ENCODE measurements at regions not wholly inside any gene's neighbourhood (a gene's known extent, or its start where the extent isn't known, plus 50 kb on each side); places are given as distances from the start of the nearest gene placed in this dataset.

GRCh38 chr10:94178475-94179253 lies 184.1 kb downstream of the NOC3L start:
- FAIRE-seq (no peak), DNase-seq (ENCODE audit: low spot score in 2 of 2) (no peak)

DNA sequence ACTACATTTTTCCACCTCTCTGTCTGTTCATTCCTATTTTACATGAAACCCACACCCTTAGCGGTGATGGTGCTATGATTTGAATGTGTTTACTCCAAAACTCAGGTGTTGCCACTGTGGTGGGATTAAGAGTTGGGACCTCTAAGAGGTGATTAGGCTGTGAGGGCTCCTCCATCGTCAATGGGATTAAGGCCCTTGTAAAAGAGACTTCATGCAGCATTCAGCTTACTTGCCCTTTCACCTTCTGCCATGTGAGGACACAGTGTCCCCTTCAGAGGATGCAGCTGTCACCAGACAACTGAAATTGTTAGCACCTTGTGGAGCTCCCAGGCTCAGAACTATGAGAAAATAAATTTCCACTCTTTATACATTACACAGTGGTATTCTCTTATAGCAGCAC lies 182.2 kb downstream of the NOC3L start:
- no peak for DNase-seq (ENCODE audit: low spot score in 2 of 2)
- no peak for FAIRE-seq

DNA sequence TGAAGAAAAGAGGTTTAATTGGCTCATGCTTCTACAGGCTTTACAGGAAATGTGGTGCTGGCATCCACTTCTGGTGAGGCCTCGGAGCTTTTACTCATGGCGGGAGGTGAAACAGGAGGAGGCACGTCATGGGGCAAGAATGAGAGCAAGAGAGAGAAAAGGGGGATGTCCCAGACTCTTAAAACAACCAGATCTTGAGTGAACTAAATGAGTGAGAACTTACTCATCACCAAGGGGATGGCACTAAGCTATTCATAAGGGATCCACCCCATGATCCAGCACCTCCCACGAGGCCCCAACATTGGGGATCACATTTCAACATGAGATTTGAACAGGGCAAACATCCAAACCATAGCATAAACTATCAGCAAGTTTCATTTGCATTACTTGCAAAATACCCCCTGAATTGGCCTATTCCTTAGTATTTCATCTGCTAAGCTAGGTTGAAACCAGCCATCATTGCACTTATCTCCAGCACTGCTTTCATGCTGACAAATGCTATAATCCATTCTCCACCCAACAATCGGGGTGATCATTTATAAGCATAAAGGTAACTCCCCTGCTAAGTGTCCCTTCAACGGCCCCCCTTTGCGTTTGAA lies 179.0 kb downstream of the NOC3L start:
- DNase-seq (ENCODE audit: low spot score in 2 of 2) = no peak
- no peak for FAIRE-seq

DNA sequence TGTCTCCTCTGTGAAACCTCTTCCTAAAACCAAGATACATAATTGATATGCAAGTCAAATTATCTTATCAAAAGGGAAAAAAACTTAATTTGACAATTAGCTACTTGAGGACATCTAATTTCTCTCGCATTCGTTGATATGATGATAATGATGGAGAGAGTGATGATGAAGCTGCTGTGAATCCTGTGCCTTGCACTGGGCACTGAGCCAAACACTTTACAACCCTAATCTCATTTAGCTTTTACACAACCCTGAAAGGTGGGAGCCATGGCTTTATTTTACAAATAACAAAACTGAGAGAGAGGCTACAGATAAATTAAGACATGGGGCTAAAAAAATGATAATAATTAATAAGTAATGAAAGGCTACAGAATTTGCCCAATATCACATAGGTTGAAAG lies 176.0 kb downstream of the NOC3L start:
- FAIRE-seq = no peak
- no peak for DNase-seq (ENCODE audit: low spot score in 2 of 2)

DNA sequence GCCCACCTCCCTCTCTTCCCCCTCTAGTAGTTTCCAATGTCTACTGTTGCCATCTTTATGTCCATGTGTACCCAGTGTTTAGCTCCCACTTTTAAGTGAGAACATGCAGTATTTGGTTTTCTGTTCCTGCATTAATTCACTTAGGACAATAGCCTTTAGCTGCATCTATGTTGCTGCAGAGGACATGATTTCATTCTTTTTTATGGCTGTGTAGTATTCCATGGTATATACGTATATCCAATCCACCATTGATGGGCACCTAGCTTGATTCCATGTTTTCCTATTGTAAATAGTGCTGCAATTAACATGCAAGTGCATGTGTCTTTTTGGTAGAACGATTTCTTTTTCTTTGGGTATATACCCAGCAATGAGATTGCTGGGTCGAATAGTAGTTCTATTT lies 170.4 kb downstream of the NOC3L start:
- no peak for DNase-seq (ENCODE audit: low spot score in 2 of 2)
- FAIRE-seq = no peak

- FAIRE-seq = no peak
- DNase-seq (ENCODE audit: low spot score in 2 of 2) = no peak
Observed at GRCh38 chr10:94192974-94193373, 169.8 kb downstream of the NOC3L start.

- DNase-seq (ENCODE audit: low spot score in 2 of 2) (no peak), FAIRE-seq (no peak)
Observed at GRCh38 chr10:94193466-94193924, 169.2 kb downstream of the NOC3L start.

- no peak for DNase-seq (ENCODE audit: low spot score in 2 of 2)
- no peak for FAIRE-seq
Observed at GRCh38 chr10:94194256-94194655, 168.5 kb downstream of the NOC3L start.

GRCh38 chr10:94197241-94197640 lies 165.5 kb downstream of the NOC3L start:
- FAIRE-seq (no peak), DNase-seq (ENCODE audit: low spot score in 2 of 2) (no peak)

- DNase-seq (ENCODE audit: low spot score in 2 of 2) (no peak), FAIRE-seq (no peak)
Observed at GRCh38 chr10:94198324-94198723, 164.4 kb downstream of the NOC3L start.

GRCh38 chr10:94199565-94199964 lies 163.2 kb downstream of the NOC3L start:
- DNase-seq (ENCODE audit: low spot score in 2 of 2) = no peak

DNA sequence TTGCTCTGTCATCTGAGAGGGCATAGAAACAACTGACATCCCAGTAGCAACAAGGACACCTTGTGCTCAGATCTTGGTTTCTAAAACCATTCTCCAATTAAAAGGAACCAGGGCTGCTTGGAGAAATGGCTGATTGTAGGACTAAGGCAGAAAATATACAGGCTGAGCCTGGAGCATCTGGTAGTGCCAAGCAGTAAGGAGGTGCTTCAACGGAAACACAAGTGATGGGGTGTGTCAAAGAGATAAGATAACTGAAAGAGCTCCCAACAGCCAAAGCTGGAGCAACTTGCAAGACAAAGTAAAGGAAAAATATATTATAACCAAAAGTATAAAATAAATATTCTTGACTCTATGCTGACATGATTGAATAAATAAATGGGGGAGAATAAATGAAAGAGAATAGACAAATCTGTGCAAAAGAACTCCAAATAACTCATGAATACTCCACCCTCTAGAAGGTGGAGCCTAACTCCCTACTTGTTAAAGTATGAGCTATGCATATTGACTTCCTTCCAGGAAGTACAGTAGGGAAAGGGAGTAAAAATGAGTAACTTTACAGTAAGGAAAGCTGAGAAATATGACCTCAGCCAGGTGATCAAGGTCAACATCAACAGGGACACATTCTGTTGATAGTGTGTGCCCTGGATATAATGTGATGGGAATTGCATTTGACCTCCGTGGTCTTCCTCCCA lies 162.4 kb downstream of the NOC3L start:
- DNase-seq (ENCODE audit: low spot score in 2 of 2) (no peak), FAIRE-seq (no peak)

More at GRCh38 chr10:94199565-94199964, 163.2 kb downstream of the NOC3L start:
- no peak for FAIRE-seq

GRCh38 chr10:94205396-94205831 lies 157.3 kb downstream of the NOC3L start:
- DNase-seq (ENCODE audit: low spot score in 2 of 2) (no peak), FAIRE-seq (no peak)

DNA sequence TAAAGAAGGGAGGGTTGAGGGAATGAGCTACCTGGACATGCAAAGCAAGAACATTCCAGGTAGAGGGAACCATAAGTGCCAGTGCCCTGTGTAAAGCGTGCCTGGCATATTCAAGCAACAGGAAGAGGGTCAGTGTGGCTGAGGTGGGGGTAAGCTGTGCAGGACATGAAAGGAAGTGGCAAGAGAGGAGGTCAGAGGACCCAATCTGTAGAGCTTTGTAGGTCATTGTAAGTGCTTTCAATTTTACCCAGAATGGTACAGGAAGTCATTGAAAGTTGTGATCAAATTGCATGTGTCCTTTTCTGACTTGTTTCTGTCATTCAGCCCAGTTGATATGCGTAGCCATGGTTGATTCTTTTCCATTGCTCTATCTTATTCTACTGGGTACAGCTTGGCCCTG lies 156.6 kb downstream of the NOC3L start:
- no peak for DNase-seq (ENCODE audit: low spot score in 2 of 2)
- FAIRE-seq = no peak

DNA sequence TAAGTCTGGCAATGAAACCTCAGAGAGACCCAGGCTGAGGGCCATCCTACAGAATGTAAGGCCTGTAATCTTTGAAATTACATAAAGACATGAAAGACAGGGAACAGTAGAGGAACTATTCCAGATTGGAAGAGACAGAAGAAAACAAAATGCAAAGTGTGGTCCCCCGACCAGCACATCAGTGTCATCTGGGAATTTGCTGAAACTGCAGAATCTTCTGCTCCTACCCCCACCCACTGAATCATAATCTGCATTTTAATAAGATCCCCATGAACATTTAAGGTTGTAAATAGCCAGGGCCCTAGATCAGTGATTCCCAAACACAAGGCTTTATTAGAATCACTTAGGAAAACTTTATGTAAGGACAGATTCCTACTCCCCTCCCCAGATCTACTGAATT lies 154.4 kb downstream of the NOC3L start:
- DNase-seq (ENCODE audit: low spot score in 2 of 2) (no peak), FAIRE-seq (no peak)

DNA sequence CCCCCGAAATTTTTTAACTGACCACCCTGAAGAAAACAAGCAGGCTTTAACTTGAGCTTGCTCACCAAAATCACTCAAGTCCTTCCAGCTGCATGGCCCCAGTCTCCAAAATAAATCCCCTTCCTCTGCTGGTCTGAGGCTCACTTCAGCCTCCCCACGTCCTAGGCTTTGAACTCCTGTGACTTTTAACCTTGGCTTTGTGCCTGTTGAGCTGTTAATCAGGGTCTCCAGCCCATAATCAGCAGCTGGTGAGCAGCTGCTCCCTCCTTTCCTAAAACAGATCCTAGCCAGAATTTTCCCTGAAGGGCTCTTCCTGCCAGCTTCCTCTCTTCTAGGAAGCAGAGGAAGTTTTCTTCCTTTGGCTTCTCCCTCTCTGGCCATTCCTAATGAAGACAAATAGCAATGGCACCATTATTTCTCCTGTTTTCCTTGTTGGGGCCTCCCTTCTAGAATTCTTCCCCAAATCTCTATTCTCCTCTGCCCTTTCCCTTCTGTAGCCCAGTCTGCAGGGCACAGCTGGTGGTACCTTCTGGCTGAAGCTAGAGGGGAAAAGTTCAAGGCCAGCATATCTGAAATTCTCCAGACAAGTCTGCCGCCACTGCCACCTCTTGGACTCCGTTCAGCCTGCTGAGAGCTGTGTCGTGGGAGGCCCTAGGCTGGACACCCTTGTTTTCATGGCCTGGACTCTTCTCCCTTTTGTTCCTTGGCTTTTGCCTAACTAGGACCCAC lies 152.1 kb downstream of the NOC3L start:
- FAIRE-seq = no peak
- no peak for DNase-seq (ENCODE audit: low spot score in 2 of 2)

- no peak for FAIRE-seq
- DNase-seq (ENCODE audit: low spot score in 2 of 2) = no peak
Observed at GRCh38 chr10:94211169-94211510, 151.6 kb downstream of the NOC3L start.

GRCh38 chr10:94213001-94213530 lies 149.7 kb downstream of the NOC3L start:
- no peak for FAIRE-seq
- no peak for DNase-seq (ENCODE audit: low spot score in 2 of 2)

DNA sequence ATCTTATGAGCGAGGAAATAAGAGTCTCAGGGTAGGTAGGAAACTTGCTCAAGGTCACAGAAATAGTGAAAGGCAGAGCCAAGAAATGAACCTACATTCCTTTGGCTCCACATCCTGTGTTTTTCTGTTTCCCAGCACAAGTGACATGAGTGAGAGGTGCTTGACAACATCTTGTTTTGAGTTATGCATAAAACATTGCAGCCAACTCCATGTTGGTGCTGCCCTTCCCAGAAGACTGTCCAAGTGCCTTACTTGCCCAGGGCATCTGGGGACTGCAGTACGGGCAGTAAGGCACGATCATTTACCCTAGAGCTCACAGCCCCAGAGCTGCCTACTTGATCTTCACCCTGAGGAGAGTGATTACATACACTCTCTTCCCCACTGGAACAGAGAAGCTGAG lies 148.8 kb downstream of the NOC3L start:
- DNase-seq (ENCODE audit: low spot score in 2 of 2) (no peak), FAIRE-seq (no peak)

GRCh38 chr10:94214481-94214893 lies 148.3 kb downstream of the NOC3L start:
- FAIRE-seq = no peak
- DNase-seq (ENCODE audit: low spot score in 2 of 2) = no peak

- DNase-seq (ENCODE audit: low spot score in 2 of 2) (no peak), FAIRE-seq (no peak)
Observed at GRCh38 chr10:94216201-94216600, 146.5 kb downstream of the NOC3L start.

Measured in frontal cortex (tissue), 3 donors.